ENCODE measurements at regions not wholly inside any gene's neighbourhood (a gene's known extent, or its start where the extent isn't known, plus 50 kb on each side); places are given as distances from the start of the nearest gene placed in this dataset.

GRCh38 chr5:102659151-102659550, 96.0 kb upstream of the PAM start (continued):
- TF ChIP-seq STAT6 (CRISPR knock-in tag; conservative IDR thresholded peaks at IDR 0.05; ENCODE audit: low read depth), result no peak
- TF ChIP-seq JAZF1 (CRISPR knock-in tag; IDR thresholded peaks at IDR 0.05), result no peak
- TF ChIP-seq RELA (CRISPR knock-in tag; IDR thresholded peaks at IDR 0.05; ENCODE audit: borderline replicate concordance), result no peak

GRCh38 chr5:102660111-102660510, 95.0 kb upstream of the PAM start:
- POLR2A ChIA-PET, result no interaction called here
- DNase-seq (ENCODE audit: low spot score), result no peak
- no peaks in the 10 kb centered on the region for H3K9me3 Mint-ChIP-seq
- no peak overlapping the region for H3K4me3 Mint-ChIP-seq
- H3K4me1 Mint-ChIP-seq, result peaks cover 33% of the 10 kb centered on the region
- H3K27ac Mint-ChIP-seq, result no peak overlapping the region
- CTCF ChIA-PET, result no interaction called here
- no peak for ATAC-seq
- H3K27me3 Mint-ChIP-seq (ENCODE audit: low read depth), result no peaks in the 10 kb centered on the region
- H3K36me3 Mint-ChIP-seq, result no peaks in the 10 kb centered on the region
- TF ChIP-seq SOX15 (CRISPR knock-in tag; IDR thresholded peaks at IDR 0.05) (no peak), FOXP4 (CRISPR knock-in tag; IDR thresholded peaks at IDR 0.05) (no peak), MXD4 (CRISPR knock-in tag; IDR thresholded peaks at IDR 0.05; ENCODE audit: borderline replicate concordance) (no peak), PRDM15 (CRISPR knock-in tag; IDR thresholded peaks at IDR 0.05) (no peak), ARID4B (CRISPR knock-in tag; IDR thresholded peaks at IDR 0.05; ENCODE audit: borderline replicate concordance) (no peak), HMGXB4 (CRISPR knock-in tag; IDR thresholded peaks at IDR 0.05) (no peak), NFYB (CRISPR knock-in tag; conservative IDR thresholded peaks at IDR 0.05; ENCODE audit: low read depth) (no peak), NR2C2 (CRISPR knock-in tag; IDR thresholded peaks at IDR 0.05) (no peak), TP53 (CRISPR knock-in tag; IDR thresholded peaks at IDR 0.05) (no peak), ZNF219 (CRISPR knock-in tag; IDR thresholded peaks at IDR 0.05; ENCODE audit: borderline replicate concordance) (no peak), RELA (CRISPR knock-in tag; IDR thresholded peaks at IDR 0.05; ENCODE audit: borderline replicate concordance) (no peak), CDX4 (CRISPR knock-in tag; IDR thresholded peaks at IDR 0.05; ENCODE audit: borderline replicate concordance) (no peak), ZNF423 (CRISPR knock-in tag; IDR thresholded peaks at IDR 0.05) (no peak), USF2 (CRISPR knock-in tag; IDR thresholded peaks at IDR 0.05) (no peak), ZNF232 (CRISPR knock-in tag; IDR thresholded peaks at IDR 0.05) (no peak), ZNF416 (CRISPR knock-in tag; IDR thresholded peaks at IDR 0.05) (no peak), FOXK1 (CRISPR knock-in tag; IDR thresholded peaks at IDR 0.05) (no peak)

Data from WTC11 (cell line).